ENCODE measurements at regions not wholly inside any gene's neighbourhood (a gene's known extent, or its start where the extent isn't known, plus 50 kb on each side); places are given as distances from the start of the nearest gene placed in this dataset.

GRCh38 chr3:39626198-39626597, 158.7 kb downstream of the MOBP start:
- H3K36me3 ChIP-seq: no peaks in the 10 kb centered on the region
- H3K27ac ChIP-seq: no peak overlapping the region
- TF ChIP-seq CTCF (IDR thresholded peaks at IDR 0.05; ENCODE audit: low read depth, low read length): no peak
- H3K27me3 ChIP-seq (ENCODE audit: insufficient read depth, low read depth, severe bottlenecking): no peaks in the 10 kb centered on the region
- H3K9me3 ChIP-seq (ENCODE audit: severe bottlenecking): peaks cover 4% of the 10 kb centered on the region
- no peak for DNase-seq
- no peak overlapping the region for H3K4me3 ChIP-seq (ENCODE audit: low read depth, low read length)

GRCh38 chr3:39631136-39631535, 163.7 kb downstream of the MOBP start:
- no peak for DNase-seq
- no peaks in the 10 kb centered on the region for H3K27me3 ChIP-seq (ENCODE audit: insufficient read depth, low read depth, severe bottlenecking)
- H3K4me3 ChIP-seq (ENCODE audit: low read depth, low read length): no peak overlapping the region
- H3K36me3 ChIP-seq: no peaks in the 10 kb centered on the region
- H3K27ac ChIP-seq: no peak overlapping the region
- no peak for TF ChIP-seq CTCF (IDR thresholded peaks at IDR 0.05; ENCODE audit: low read depth, low read length)
- peaks cover 4% of the 10 kb centered on the region for H3K9me3 ChIP-seq (ENCODE audit: severe bottlenecking)

- no peak overlapping the region for H3K4me3 ChIP-seq (ENCODE audit: low read depth, low read length)
- H3K9me3 ChIP-seq (ENCODE audit: severe bottlenecking): no peaks in the 10 kb centered on the region
- H3K27me3 ChIP-seq (ENCODE audit: insufficient read depth, low read depth, severe bottlenecking): no peaks in the 10 kb centered on the region
- peak; percentile 34; the same call in 1 of the 2 replicates for TF ChIP-seq CTCF (IDR thresholded peaks at IDR 0.05; ENCODE audit: low read depth, low read length)
- H3K36me3 ChIP-seq: no peaks in the 10 kb centered on the region
- H3K27ac ChIP-seq: no peak overlapping the region
- DNase-seq: no peak
Observed at GRCh38 chr3:39637807-39638206, 170.3 kb downstream of the MOBP start.

- H3K27ac ChIP-seq: no peak overlapping the region
- DNase-seq: no peak
- H3K27me3 ChIP-seq (ENCODE audit: insufficient read depth, low read depth, severe bottlenecking): no peaks in the 10 kb centered on the region
Observed at GRCh38 chr3:39638301-39638700, 170.8 kb downstream of the MOBP start.

GRCh38 chr3:39639344-39640236, 169.8 kb upstream of the MYRIP start:
- no peaks in the 10 kb centered on the region for H3K36me3 ChIP-seq
- TF ChIP-seq CTCF (IDR thresholded peaks at IDR 0.05; ENCODE audit: low read depth, low read length): no peak
- no peak overlapping the region for H3K27ac ChIP-seq
- no peaks in the 10 kb centered on the region for H3K9me3 ChIP-seq (ENCODE audit: severe bottlenecking)
- H3K4me3 ChIP-seq (ENCODE audit: low read depth, low read length): no peak overlapping the region
- no peak for DNase-seq
- no peaks in the 10 kb centered on the region for H3K27me3 ChIP-seq (ENCODE audit: insufficient read depth, low read depth, severe bottlenecking)

More at GRCh38 chr3:39638301-39638700, 170.8 kb downstream of the MOBP start:
- Histone ChIP-seq H3K4me3 (ENCODE audit: low read depth, low read length) (no peak overlapping the region), H3K36me3 (no peaks in the 10 kb centered on the region), H3K9me3 (ENCODE audit: severe bottlenecking) (no peaks in the 10 kb centered on the region)
- TF ChIP-seq CTCF (IDR thresholded peaks at IDR 0.05; ENCODE audit: low read depth, low read length): no peak
